ENCODE measurements at regions not wholly inside any gene's neighbourhood (a gene's known extent, or its start where the extent isn't known, plus 50 kb on each side); places are given as distances from the start of the nearest gene placed in this dataset.
"Not testable (repeated sequence)": the region's sequence is repeated elsewhere in the genome, so short reads cannot be mapped to it uniquely, and the experiment has no call there.

DNA sequence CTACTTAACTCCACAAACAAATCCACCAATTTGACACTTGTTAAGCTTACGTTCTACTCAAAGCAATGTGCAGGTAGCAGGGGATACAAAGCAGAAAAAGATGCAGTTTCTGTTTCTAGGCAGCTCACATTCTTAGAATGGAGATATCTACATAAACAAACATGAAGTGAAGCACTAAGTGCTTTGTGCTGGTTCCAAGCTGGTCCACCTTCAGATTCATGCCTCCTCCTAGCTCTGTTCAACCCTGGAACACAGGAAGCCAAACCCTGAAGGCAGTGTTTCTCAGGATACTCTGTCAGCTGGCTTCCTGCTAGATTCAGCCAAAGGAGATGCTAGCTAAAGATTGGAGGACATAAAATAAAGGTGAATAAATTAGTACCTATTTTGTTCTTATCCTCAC, 55.3 kb upstream of the NOL4 start:
- DNase-seq (ENCODE audit: low read depth) = no peak

DNA sequence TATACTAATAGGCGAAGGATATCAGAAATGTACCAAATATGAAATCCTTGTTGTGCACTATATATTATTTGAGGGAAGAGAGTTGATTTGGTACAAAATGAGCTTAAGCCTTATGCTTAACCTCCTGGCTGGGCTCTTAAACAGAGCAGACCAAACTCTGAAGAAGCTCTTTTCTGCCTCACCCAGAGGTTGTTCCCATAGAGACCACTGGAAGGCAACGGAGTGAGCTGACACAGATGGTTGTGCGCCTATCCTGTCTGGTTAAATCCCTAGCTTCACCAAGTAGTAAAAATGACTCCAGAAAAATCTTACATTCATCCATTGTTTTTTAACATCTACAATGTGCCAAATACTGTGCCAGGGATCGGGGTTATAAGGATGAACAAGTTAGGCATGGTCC, 55.9 kb upstream of the NOL4 start:
- no peak for DNase-seq (ENCODE audit: low read depth)

DNA sequence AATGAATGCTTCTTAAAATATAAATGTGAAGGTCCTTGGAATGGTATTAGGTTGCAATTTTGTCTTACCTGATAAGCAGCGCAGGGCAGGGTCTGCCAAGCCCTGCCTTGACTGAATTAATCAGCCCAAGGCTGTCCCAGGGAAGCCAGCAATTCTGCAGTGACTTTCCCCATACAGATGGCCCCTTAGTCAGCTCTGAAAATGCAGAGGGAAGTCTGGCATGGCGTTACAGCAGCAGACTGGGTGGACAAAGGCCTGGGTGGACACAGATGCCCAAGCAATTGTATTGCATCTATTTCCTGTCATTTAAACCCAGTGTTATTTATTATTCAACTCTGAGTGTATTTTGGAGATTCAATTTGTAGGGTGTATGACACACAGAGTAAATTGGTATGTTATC, 56.6 kb upstream of the NOL4 start:
- no peak for DNase-seq (ENCODE audit: low read depth)

DNA sequence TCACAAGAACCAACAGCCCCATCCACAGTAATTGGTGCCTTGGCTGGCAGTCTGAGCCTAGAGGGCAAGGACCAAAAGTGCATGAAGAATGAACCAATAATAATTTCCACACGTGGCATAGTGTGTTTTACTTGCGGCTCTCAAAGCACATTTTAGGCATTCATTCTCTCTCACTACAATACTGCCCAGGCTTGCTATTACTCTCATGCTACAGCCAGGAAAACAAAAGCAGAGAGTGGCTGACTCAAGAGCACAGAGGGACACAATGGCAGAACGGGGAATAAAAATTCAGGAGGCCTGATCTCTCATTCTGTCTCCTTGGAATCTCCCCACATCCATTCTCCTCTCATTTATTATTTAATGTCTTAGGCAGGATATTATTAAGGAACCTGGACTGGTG, 57.0 kb upstream of the NOL4 start:
- no peak for DNase-seq (ENCODE audit: low read depth)

DNA sequence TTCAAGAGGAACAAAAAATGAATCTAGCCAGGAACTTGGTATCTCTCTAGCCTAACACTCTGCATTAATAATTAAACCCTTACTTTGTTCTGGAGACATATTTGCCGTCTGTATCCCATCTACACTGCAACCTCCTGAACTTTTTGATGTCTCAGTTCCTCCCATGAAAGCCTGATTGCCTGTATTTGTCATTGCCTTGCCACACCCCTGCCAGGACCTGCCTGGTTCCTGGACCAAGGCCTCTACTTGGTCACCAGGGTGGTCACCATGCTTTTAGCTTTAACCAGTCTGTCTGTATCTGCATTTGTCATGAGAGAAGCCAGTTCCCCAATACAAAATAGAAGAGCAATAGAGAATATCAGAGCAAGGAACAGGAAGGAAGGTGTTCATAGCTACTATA, 58.8 kb upstream of the NOL4 start:
- no peak for DNase-seq (ENCODE audit: low read depth)

DNA sequence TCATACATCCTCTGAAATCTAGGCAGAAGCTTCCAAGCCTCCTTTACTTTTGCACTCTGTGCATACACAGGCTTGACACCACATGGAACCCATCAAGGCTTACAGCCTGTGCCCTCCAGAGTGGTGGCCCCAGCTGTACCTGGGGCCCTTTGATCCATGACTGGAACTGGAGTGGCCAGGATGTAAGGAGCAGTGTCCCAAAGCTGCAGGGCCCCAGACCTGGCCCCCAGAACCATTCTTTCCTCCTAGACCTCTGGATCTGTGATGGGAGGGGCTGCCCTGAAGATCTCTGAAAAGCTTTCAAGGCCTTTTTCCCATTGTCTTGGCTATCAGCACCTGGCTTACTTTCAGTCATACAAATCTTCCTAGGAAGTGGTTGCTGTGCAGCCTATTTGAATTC, 63.1 kb upstream of the NOL4 start:
- no peak for DNase-seq (ENCODE audit: low read depth)

DNA sequence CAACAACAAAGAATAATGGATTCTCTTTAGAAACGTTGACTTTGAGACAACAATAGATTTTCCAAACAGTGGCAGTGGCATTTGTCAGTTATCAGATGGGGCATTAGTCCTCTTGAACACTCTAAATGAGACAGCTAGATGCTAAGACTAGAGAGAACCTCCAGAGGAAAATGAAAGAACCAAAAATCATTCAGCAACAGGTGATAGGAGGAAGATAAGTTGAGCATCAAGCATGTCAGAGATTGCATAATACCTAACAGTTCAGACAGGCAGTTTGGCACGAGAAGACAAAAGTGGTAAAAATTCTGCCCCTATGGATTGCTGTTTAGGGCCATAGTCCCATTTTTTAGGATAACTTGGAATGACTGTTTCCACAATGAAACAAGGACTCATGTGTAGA, 67.9 kb upstream of the NOL4 start:
- no peak for DNase-seq (ENCODE audit: low read depth)

DNA sequence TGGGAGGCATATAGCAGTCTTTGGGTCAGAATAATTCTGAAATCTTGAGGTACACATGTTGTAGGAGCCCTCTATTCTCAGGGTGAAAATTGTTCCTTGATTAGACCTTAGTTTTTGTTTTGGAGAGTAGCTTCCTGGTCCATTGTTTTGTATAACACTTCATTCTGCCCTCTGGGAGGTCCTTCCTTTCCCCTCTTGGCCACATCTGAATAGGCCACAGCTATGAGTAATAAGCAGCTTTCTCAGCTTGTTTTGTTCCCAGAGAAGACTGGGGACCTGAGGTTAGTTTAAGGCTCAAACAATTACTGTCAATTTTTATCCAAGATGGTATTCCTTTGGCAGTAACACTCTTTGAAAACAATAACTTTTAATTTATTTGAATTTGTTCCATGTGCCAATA, 72.6 kb upstream of the NOL4 start:
- no peak for DNase-seq (ENCODE audit: low read depth)

DNA sequence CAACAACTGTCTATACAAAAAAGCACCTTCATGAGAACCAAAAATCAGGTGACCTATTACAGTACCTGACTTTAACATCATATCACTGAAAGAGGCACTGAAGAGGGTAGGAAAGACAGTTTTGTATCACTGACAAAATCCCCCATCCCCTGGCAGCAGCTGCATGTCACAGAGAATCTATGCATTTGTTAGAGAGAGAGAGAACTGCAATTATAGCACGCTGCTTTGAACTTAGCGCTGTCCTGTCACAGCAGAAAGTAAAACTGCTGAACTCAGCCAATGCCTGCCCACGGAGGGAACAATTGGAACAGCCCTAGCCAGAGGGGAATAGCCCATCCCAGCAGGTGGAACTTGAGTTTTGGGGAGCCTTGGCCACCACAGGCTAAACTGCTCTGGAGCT, 75.1 kb upstream of the NOL4 start:
- no peak for DNase-seq (ENCODE audit: low read depth)

DNA sequence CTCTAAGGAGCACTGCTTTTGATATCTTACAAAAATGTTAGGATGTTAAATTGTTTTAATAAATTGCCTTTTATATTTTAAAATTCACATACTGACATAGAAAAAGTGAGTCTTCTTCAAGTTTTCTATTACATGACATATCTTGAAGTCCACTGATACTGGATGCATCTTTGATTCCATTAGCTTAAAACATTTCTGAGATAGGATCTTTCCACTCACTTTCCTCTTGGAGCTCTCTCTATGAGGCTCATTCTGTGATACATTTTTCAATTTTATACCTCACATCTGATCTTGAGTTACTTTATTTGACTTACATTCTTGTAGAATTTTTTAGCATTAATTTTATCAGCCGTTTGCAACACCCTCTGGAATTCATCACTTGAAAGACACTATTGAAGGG, 86.8 kb upstream of the NOL4 start:
- DNase-seq (ENCODE audit: low read depth) = no peak

DNA sequence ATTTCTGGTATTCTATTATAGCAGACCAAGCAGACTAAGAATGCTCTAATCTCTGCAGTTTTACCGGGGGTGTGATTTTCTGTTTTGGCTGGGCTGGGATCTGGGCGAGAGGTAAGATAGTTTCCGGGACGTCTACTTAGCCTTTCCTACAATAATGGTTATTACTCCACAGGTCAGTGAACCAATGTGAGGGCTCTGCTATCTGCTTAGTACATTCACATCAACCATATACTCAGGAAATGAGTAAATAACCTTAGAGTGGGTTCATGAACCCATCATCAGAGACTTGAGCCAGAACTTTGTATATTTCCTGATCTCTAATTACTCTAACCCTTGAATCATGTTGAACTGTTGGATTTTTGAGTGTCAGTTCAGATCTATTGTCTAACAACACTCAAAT, 90.1 kb upstream of the NOL4 start:
- no peak for DNase-seq (ENCODE audit: low read depth)

DNA sequence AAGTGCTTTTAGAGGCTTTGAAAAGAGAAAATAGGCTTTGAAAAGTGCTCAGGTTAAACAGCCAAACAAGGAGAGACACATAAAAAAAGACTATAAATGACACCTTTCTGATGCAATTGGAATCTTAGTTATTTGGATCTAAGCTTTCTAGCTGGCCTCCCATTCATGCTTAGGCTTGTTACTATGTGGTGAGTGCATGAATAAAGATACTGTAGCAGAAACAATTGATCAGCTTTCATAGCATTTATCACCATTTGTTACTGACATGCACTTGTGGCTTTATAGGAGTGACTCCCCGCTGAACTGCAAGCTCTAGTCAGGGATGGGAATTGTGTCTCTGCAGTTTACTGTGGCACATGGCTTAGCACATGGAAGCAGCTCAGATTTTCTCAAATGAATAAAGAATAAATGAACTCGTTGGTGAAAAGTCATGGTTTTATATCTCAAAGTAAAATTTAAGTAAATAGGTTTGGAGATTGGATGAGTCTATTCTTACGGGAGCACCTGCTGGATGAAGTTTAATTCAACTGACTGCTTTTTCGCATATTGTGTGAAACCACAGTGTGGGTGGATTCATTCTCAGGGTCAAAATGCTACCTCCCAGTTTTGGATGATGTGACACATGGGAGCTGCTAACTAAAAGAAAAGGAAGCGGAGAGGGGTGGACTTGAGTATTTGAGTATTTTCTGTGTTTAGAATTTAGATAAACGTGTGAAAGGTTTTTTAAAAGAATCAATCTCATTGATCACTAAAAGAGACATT, 91.1 kb upstream of the NOL4 start:
- no peak for DNase-seq (ENCODE audit: low read depth)

DNA sequence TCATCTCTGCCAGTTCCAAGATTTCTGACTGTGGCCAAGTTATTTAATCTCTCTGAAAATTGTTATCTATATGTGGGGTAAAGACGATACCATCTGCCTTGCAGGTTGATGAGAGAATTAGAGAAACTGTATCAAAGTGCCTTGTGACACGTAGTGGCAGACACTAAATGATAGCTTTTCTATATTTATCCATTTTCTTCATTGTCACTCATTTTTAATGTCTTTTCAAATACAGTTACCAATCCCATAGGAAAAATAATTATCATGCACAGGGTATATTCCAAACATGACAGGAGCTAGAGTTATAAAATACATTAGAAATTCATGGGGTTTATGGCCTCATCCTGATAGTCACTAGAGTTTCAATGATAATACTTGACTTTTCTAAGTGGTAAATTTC, 95.6 kb upstream of the NOL4 start:
- DNase-seq (ENCODE audit: low read depth) = no peak

DNA sequence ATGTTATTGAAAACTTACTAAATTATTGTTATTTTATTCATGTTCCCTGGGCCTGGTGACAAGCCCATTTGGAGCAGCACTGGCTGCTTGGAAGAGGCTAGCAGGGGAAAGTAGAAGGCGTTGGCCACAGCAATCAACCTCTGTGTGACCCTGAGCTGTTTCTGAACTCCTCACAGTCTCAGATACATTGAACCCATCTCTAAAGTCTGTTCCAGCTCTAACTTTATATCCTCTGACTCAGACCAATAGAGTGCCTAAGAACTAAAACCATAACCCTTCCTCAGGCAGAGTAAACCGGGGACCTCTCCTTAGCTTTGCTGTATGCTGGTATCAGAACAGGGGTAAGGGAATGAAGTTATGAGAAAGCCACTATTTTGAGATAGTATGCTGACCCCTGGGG, 96.4 kb upstream of the NOL4 start:
- no peak for DNase-seq (ENCODE audit: low read depth)

DNA sequence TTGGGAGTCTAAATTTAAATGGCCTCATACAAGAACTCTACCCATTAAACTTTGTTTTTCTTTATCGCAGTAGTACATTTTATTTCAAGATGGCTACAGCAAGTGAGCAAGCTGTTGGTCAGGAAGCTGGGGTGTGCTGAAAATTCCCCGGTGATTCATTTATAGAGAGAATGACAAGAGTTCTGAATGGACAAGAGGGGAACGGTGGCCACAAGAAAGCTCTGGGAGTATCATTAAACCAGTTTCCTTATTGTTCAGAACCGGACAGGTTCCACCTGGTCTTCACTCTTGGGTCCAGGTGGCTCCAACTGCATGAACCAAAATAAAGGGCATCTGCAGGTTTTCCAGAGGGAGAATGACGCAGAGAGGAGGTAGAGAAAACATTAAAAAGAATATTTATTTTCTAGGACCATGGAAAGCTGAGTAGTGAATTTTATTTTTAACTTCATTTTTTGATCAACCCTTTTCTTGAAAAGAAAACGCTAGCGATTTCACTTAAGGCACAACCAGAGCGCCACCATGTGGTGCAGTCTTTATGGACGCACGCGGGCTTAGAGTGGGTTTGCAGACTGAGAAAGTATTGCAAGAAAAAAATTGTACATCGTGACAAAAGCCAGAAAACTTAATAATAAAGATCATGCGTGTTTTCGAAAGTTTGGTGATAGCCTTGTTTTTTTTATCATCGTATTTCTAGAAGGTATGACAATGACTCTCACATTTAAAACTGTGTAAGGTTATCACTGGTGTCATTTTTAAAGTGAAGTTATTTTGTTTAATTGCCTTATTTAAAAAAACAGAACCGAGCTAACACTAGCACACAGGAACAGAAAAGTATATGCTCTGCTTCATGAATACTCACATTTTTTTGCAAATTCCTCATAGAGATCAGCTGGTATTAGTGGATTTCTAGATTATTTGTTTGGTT, 97.9 kb upstream of the NOL4 start:
- no peak for DNase-seq (ENCODE audit: low read depth)

DNA sequence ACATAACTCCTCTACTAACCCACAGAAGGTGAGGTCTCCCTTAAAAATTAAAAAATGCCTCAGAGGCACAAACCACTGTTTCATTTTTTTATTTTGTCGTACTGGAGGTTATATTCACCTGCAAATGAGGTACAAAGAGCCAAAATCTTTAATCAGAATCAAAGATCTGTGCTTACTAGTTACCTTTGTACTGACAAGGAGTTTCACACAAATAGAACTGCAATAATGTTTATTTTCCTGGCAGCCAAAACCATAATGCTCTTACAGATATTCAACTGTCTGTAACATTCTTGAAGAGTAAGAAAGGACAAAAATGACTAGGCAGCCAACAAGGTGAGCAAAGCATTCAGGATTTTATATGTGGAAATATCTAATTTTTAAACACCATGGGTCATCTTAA, 105.1 kb upstream of the NOL4 start:
- no peak for DNase-seq (ENCODE audit: low read depth)

DNA sequence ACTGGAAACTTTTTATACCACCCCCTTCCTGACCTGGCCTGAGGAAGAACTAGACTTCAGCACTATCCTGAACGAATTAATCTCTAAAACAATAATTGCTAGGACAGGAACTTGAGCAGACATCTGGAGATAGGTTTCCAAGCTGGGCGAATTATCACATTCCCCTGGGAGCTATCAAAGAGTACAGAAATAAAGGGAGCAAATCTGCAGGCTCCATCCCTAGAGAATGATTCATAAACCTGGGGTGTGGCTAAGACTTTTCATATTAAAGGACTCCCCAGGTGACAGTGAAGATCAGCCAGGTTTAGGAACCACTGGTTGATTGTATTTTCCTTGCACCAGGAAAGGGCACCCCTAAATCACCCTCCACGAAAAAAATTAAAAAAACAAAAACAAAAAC, 105.6 kb upstream of the NOL4 start:
- no peak for DNase-seq (ENCODE audit: low read depth)

DNA sequence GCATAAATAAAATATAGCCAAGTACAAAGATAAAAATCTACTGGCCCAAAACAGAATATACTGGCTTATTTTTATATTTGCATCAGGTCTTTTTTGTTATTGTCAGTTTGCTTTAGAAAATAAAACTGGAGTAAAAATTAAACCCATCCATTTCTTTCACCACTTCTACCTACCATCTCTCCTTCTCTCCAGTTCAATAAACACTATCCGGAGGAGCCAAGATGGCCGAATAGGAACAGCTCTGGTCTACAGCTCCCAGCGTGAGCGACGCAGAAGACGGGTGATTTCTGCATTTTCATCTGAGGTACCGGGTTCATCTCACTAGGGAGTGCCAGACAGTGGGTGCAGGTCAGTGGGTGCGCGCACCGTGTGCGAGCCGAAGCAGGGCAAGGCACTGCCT, 106.2 kb upstream of the NOL4 start:
- not testable (repeated sequence) for DNase-seq (ENCODE audit: low read depth)

DNA sequence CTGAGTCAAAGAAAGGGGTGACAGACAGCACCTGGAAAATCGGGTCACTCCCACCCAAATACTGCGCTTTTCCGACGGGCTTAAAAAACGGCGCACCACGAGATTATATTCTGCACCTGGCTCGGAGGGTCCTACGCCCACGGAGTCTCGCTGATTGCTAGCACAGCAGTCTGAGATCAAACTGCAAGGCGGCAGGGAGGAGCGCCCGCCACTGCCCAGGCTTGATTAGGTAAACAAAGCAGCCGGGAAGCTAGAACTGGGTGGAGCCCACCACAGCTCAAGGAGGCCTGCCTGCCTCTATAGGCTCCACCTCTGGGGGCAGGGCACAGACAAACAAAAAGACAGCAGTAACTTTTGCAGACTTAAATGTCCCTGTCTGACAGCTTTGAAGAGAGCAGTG, 106.6 kb upstream of the NOL4 start:
- DNase-seq (ENCODE audit: low read depth) = not testable (repeated sequence)

DNA sequence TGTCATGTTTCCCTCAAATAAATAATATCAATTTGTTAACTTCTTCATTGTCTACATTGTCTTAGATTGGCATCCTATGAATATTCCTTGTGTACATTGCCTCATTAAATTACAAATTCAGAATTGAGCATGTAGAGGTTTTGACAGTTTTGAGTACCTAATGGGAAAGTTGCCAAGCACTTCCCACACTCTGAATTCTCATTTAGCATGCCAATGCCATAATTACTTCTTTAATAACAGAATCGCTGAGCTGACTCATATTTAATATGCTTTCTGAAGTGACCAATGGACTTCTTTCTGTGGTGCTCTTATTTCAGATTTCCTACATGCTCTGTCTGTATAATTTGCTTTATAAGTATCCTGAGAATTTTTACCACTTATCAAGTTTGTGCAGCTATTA, 114.4 kb upstream of the NOL4 start:
- DNase-seq (ENCODE audit: low read depth) = no peak

DNA sequence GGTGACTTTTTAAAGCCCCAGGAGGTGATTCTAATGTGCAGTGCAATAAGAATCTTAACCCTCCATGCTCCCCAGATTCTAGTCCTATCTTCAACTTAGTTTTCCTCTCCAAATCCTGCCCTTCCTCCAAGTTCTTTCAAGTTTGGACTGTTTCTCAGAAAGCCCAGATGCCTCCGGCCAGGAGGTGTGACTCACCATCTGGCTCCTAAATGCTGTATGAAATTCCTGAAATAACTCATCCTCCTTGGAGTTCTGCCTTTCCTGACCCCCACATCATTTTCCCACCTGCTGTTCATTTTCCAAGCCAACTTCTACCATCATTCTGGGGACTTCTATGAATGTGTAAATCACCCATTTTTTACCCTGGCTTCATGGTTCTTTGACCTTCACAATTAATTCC, 118.2 kb upstream of the NOL4 start:
- DNase-seq (ENCODE audit: low read depth) = no peak

DNA sequence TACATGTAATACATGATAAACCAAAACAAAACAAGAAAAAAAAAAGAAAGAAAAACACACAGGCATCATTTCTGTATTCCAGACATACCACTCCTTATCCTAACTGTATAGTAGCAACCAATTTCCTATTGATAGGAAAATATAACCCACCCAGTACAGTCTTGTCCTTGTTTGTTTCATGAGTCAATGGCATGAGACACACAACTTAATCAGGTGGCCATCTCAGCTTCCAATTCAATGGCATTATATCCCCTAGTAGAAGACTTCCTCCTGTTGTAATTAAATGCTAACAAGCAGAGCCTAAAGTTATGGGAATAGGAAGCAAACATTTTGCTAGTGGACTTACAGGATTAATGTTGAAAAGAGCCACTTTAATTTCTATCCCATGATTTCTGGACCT, 121.0 kb upstream of the NOL4 start:
- DNase-seq (ENCODE audit: low read depth) = no peak

DNA sequence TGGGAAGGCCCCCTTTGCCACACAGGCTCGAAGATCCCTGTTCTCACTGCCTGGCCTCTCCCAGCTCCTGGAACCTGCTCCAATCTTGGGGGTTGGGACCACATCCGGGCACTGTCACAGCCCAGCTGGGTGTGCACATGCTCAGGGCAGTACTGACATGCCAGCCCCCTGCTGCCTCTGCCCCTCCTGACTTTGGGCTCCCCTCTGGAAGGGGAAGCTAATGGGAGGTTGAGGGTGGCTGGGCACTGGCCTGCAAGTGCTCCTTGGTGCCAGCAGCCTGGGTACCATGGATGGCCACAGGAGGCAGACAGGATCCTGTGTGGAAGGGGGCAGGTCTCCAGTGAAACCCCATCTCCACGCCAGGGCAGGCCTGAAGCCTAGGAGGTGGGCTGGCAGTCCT, 126.1 kb upstream of the NOL4 start:
- no peak for DNase-seq (ENCODE audit: low read depth)
